Ishikawa (cell line): ENCODE measurements at regions not wholly inside any gene's neighbourhood (a gene's known extent, or its start where the extent isn't known, plus 50 kb on each side); places are given as distances from the start of the nearest gene placed in this dataset.

Experiments
- CEBPB ChIP-seq: IDR thresholded peaks from 2 replicates; pipeline ENCODE4 v1.6.1; 2012
- CREB1 ChIP-seq: IDR thresholded peaks from 2 replicates; pipeline ENCODE4 v1.6.1; 2012; ENCODE audit warnings: low read depth
- EGR1 ChIP-seq: IDR thresholded peaks from 2 replicates; pipeline ENCODE4 v1.6.1; 2012
- EP300 ChIP-seq: IDR thresholded peaks from 2 replicates; pipeline ENCODE4 v1.6.1; 2012; ENCODE audit warnings: borderline replicate concordance
- FOXM1 ChIP-seq: IDR thresholded peaks from 2 replicates; pipeline ENCODE4 v1.6.1; 2012; ENCODE audit warnings: low read depth, borderline replicate concordance
- MAX ChIP-seq: IDR thresholded peaks from 2 replicates; pipeline ENCODE4 v1.6.1; 2012
- NFIC ChIP-seq: IDR thresholded peaks from 2 replicates; pipeline ENCODE4 v1.6.1; 2012
- RAD21 ChIP-seq: IDR thresholded peaks from 2 replicates; pipeline ENCODE4 v1.6.1; 2012; ENCODE audit warnings: low read depth
- REST ChIP-seq: IDR thresholded peaks from 2 replicates; pipeline ENCODE4 v1.6.1; 2012; ENCODE audit warnings: low read depth, mild to moderate bottlenecking
- TAF1 ChIP-seq: IDR thresholded peaks from 2 replicates; pipeline ENCODE4 v1.6.1; 2012; ENCODE audit warnings: low read depth, mild to moderate bottlenecking
- TCF12 ChIP-seq: IDR thresholded peaks from 2 replicates; pipeline ENCODE4 v1.6.1; 2012; ENCODE audit warnings: low read depth
- TEAD4 ChIP-seq: IDR thresholded peaks from 2 replicates; pipeline ENCODE4 v1.6.1; 2012
- USF1 ChIP-seq: IDR thresholded peaks from 2 replicates; pipeline ENCODE4 v1.6.1; 2012
- YY1 ChIP-seq: IDR thresholded peaks from 2 replicates; pipeline ENCODE4 v1.6.1; 2012; ENCODE audit warnings: low read depth
- ZBTB7A ChIP-seq: IDR thresholded peaks from 2 replicates; pipeline ENCODE4 v1.6.1; 2012; ENCODE audit warnings: low read depth

GRCh38 chr15:81506071-81506470 lies 132.1 kb upstream of the TMC3 start:
- TF ChIP-seq CREB1 = no peak
- no peak for TF ChIP-seq EP300
- no peak for TF ChIP-seq MAX
- no peak for TF ChIP-seq CEBPB
- no peak for TF ChIP-seq NFIC
- no peak for TF ChIP-seq YY1
- TF ChIP-seq ZBTB7A = no peak
- TF ChIP-seq RAD21 = no peak
- TF ChIP-seq TEAD4 = no peak
- no peak for TF ChIP-seq TAF1
- no peak for TF ChIP-seq FOXM1
- TF ChIP-seq REST = no peak
- no peak for TF ChIP-seq TCF12
- no peak for TF ChIP-seq EGR1
- no peak for TF ChIP-seq USF1

- TF ChIP-seq CEBPB (no peak), YY1 (no peak), TAF1 (no peak), NFIC (no peak), ZBTB7A (no peak), EGR1 (no peak), RAD21 (no peak), FOXM1 (no peak), TCF12 (no peak), REST (no peak), MAX (no peak), USF1 (no peak), EP300 (no peak), CREB1 (no peak), TEAD4 (no peak)
Observed at GRCh38 chr15:81504170-81504905, 130.3 kb upstream of the TMC3 start.

- TF ChIP-seq EGR1 (no peak), USF1 (no peak), YY1 (no peak), RAD21 (no peak), CEBPB (no peak), TCF12 (no peak), MAX (no peak), CREB1 (no peak), FOXM1 (no peak), ZBTB7A (no peak), EP300 (no peak), REST (no peak), TEAD4 (no peak), TAF1 (no peak), NFIC (no peak)
Observed at GRCh38 chr15:81502439-81502838, 128.4 kb upstream of the TMC3 start.
